Activated T-helper 1 cell treated with anti-CD3 and anti-CD28 coated beads, Interleukin-2, amount 50 U/mL, for 16 hours (primary cell): ENCODE measurements at regions not wholly inside any gene's neighbourhood (a gene's known extent, or its start where the extent isn't known, plus 50 kb on each side); places are given as distances from the start of the nearest gene placed in this dataset.
"Not testable (repeated sequence)": the region's sequence is repeated elsewhere in the genome, so short reads cannot be mapped to it uniquely, and the experiment has no call there.

Experiments used
- DNase-seq, 2 donors: peaks; one replicate each; pipeline ENCODE4 v3.0.0-alpha.2; 2020; ENCODE audit warnings: low read depth in 1 of 2, low spot score in 1 of 2

DNA sequence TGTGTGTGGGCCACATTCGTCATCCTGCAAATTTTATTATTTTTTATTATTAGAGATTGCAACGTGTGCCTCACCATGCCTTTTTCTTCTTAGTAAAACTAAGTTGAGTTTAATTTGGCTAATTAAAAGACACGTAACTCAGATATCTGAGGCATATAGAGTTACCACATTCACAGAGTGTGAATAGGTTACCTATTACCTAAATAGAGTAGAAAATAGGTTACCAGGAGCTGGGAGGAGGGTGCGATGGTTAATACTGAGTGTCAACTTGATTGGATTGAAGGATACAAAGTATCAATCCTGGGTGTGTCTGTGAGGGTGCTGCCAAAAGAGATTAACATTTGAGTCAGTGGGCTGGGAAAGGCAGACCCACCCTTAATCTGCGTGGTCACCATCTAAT, 116.3 kb upstream of the CARD11 start:
- not testable (repeated sequence) for DNase-seq

DNA sequence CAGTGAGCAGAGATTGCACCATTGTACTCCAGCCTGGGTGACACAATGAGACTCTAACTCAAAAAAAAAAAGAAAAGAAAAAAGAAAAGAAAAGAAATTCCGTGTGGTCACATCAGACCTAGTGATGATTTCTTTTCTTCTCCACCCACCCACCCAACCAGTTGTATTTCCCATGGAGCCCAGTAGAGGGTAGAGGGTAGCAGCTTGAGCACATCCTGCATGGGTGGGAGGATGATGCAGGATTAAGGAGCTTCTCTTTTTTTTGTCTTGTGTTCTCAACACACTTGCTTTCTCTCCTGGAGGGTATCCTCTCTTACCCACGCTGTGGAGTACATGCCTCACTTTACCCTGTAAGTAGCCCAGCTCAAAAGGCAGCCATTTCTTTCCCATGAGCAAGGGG, 118.6 kb upstream of the CARD11 start:
- DNase-seq, result no peak

DNA sequence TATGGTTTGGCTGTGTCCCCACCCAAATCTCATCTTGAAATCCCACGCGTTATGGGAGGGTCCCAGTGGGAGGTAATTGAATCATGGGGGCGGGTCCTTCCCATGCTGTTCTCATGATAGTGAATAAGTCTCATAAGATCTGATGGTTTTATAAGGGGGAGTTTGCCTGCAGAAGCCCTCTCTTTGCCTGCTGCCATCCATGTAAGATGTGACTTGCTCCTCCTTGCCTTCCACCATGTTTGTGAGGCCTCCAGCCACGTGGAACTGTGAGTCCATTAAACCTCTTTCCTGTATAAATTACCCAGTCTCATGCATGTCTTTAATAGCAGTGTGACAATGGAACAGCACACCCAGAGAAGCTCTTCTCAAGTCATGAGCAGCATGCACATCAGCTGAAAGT, 119.1 kb upstream of the CARD11 start:
- DNase-seq, result not testable (repeated sequence)

GRCh38 chr7:3164380-3164792, 120.7 kb upstream of the CARD11 start:
- no peak for DNase-seq

GRCh38 chr7:3165681-3166580, 122.3 kb upstream of the CARD11 start:
- no peak for DNase-seq

- DNase-seq, result no peak
These were observed 123.9 kb upstream of the CARD11 start for GRCh38 chr7:3167551-3167950.

DNA sequence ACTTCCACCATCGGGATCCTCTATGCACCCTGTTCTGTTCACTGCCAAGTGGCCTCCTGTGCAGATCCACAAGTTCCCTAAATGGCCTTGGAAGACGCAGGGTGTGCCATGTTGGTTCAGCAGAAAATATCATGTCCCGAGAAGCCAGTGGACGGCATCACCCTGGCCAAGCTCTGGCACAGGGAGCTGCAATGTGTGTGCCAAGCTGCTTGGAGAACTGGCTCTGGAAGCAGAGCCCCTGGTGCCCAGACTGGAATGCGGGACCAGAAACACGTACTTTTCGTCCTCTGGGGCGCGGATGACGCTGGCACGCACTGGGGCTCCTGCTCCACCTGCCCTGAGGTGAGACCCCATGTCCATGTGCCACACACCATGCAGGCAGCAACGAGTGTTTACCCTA, 124.7 kb upstream of the CARD11 start:
- no peak for DNase-seq

DNA sequence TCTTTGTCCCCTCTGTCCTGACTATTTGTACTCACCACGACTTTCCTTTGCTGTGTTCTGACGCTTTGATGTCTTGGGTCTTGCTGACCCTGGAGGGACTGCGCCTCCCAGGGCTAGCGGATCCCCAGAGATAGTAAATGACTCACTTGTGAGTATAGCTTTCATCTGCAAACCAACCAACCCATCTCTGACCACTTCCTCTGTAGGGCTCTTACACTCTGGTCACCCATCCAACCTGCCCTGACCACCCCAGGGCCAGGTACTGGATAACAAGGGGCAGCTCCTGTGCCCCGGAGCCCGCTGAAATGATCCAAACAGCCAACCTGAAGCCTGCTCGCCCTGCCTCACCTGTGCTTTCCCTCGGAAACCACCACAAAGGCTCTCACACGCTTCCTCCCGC, 125.2 kb upstream of the CARD11 start:
- DNase-seq, result no peak

DNA sequence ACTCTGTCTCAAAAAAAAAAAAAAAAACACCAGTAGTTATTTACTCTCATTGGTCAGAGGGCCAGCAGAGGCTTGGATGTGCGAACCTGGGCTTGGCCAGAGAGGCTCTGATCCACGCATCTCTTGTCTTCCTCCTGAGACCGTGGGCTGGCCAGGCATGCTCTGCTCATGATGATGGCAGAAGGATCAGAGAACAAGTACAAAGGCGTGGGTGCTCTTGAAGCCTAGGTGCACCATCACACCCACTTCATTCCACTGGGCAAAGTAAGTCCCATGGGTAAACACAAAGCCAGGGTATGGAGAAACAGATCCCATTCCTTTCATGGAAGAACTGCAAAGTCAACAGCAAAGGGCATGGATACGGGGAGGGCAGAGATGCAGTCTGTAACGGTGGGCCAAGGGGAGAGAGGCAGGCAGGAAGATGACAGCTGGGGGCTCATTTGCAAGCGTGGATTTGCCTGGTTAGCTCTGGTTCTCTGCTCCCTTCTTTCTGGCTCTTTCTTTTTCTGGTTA, 128.2 kb upstream of the SDK1 start:
- DNase-seq, result no peak

DNA sequence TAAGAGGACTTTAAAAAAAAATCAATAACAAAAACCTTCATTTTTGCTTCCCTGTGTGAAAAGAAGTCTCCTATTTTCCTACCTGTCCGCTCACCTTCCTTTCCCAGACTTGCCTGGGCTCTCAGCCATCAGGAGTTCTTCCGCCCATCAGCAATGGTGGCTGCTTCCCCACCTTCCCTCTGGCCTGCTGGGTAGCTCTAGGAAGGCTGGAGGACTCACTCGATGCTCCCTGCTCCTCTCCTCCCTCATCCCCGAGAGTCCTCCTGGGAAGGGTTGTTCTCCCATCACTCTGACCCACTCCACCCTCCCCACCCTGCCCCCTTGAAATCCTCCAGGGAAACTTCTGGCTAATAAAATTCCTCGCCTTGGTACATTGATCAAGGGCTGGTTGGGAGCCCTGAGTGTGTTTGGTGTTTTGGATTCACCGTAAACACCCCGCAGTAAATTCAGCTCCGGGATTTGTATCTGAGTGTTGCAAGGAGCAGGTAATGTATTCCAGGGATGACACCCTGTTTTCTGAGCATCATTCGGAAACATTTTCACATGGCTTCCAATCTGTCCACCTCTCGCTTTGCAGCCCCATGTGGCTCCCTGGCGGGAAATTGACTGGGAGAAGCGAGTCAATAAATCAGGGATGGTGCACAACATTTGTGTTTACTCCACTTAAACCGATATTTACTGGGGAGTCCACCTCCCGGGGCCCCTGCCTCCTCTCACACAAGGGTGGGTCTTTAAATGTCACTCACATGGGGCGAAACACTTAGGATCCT, 126.4 kb upstream of the SDK1 start:
- DNase-seq, result no peak

GRCh38 chr7:3175285-3175902, 125.7 kb upstream of the SDK1 start:
- no peak for DNase-seq

DNA sequence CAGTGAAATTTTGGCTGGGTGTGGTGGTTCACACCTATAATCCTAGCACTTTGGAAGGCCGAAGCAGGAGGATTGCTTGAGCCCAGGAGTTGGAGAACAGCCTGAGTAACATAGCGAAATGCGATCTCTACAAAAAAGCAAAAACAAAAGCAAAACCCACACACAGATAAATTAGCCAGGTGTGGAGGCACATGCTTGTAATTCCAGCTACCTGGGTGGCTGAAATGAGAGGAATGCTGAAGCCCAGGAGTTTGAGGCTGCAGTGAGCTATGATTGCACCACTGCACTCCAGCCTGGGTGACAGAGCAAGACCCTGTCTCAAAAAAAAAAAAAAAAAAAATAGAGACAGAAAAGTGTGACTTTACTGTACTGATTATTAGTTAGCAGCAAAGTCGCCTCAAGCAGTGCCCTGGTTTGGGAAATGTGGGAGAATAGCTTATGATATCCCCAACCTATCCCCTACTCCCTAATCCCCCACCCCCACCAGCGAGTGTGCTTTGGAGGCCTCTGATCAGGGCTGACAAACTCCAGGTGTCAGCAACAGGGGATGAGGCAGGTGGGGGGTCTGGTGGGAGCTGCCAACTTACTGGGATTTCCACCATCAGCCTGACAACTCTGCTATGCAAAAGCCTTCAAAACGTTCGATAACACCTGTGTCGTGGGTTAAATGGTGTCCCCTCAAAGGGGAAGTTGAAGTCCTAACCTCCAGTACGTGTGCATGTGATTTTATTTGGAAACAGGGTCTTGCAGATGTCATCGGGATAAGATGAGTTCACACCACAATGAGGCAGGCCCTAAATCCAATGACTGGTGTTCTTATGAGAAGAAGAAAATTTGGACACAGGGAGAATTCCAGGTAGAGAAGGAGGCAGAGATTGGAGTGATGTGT, 124.7 kb upstream of the SDK1 start:
- no peak for DNase-seq

GRCh38 chr7:3177271-3177670, 123.8 kb upstream of the SDK1 start:
- no peak for DNase-seq

DNA sequence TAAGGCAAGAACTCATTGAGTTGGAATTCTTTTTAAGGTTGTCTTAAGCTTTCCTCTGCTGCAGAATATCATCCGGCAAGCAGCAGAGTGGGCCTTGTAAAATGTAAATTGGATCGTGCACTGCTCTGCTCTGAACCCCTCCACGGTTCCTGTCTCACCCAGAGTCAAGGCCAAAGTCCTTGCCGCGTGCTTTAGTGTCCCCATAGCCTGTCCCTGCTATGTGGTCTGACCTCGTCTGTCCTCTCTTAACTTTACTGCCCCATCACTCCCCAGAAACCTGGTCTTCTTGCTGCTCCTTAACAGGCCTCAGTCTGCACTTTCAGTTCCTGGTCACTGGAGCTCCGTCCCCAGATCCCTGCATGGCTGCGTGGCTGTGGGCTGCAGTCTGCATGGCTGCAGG, 121.6 kb upstream of the SDK1 start:
- DNase-seq, result no peak

DNA sequence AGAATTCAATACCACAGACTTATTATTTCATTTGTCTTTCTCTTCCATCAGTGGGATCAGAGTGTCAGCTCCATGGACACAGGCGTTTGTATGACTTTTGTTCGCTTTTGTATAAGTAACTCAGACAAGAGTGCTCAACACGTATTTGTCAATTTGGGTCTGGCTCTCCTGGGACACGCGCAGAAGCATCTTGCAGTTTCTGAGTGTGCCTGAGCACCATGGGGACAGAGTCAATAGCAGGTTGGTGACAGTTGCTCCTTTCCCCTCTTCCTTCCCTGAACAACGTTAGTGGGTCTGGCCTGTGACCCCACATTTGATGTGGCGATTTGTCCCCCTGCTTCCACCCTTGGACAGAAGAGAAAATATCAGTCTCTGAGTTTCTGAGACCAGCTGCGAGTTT, 120.4 kb upstream of the SDK1 start:
- DNase-seq, result no peak

DNA sequence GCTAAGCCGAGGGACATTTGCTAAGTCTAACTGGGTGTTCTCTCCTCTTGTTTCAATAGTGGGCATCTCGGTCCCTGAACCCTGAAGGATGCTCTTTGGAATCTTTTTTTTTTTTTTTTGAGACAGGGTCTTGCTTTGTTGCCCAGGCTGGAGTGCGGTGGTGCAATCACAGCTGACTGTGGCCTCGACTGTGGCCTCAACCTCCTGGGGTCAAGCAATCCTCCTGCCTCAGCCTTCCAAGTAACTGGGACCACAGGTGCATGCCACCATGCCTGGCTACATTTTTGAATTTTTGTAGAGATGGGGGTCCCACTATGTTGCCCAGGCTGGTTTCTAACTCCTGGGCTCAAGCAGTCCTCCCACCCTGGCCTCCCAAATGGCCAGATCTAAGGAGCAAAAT, 119.0 kb upstream of the SDK1 start:
- DNase-seq, result not testable (repeated sequence)

- no peak for DNase-seq
These were observed 113.5 kb upstream of the SDK1 start for GRCh38 chr7:3187444-3188040.

GRCh38 chr7:3188946-3189345, 112.1 kb upstream of the SDK1 start:
- no peak for DNase-seq

DNA sequence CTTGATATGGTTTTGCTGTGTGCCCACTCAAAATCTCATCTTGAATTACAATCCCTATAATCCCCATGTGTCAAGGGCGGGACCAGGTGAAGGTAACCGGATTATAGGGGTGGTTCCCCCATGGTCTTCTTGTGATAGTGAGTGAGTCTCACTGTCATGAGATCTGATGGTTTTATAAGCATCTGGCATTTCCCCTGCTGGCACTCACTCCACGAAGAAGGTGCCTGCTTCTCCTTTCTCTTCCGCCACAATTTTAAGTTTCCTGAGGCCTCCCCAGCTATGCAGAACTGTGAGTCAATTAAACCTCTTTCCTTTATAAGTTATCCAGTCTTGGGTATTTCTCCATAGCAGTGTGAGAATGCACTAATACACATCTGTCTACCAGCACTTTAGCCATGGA, 109.5 kb upstream of the SDK1 start:
- no peak for DNase-seq

- DNase-seq, result no peak
These were observed 108.4 kb upstream of the SDK1 start for GRCh38 chr7:3192669-3193068.
